ENCODE measurements at regions not wholly inside any gene's neighbourhood (a gene's known extent, or its start where the extent isn't known, plus 50 kb on each side); places are given as distances from the start of the nearest gene placed in this dataset.

DNA sequence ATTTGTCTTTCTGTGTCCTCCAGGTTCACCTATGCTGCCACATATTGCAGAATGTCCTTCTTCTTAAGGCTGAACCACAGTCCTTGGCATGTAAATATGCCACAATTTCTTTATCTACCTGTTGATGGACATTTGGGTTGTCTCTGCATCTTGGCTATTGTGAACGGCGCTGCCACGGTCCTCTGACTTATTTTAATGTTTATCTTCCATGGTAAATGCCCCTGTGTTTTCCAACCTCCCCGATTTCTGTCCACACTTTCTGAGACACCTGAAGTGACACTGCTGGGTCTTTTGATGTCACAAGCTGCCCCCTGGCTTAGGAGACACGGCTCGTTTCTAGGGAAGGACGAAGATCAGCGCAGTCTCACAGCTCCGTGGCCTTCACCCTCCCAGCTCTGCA is 128.3 kb upstream of the PDE10A start:
- H3K9ac ChIP-seq (ENCODE audit: low read depth in 1 of 2, low read length in 2 of 2): no peak overlapping the region
- WGBS: 89% methylated on average over 9 of the region's 9 CpGs
- H3K9me3 ChIP-seq (ENCODE audit: control insufficient read depth in 4 of 4, low read length in 3 of 4): no peaks in the 10 kb centered on the region
- no peaks in the 10 kb centered on the region for H3K4me1 ChIP-seq (ENCODE audit: control insufficient read depth in 4 of 4, insufficient read depth in 4 of 4, low read length in 3 of 4)
- H3K27ac ChIP-seq (ENCODE audit: low read depth in 1 of 2, low read length in 2 of 2): no peak overlapping the region
- no peaks in the 10 kb centered on the region for H3K27me3 ChIP-seq (ENCODE audit: control insufficient read depth in 4 of 4, insufficient read depth in 4 of 4, low read length in 3 of 4)
- H3K36me3 ChIP-seq (ENCODE audit: control insufficient read depth in 4 of 4, insufficient read depth in 3 of 4, low read depth in 1 of 4, low read length in 3 of 4): no peaks in the 10 kb centered on the region
- H3K4me3 ChIP-seq (ENCODE audit: low read depth in 1 of 3, low read length in 3 of 3): no peak overlapping the region
- DNase-seq (ENCODE audit: low spot score): no peak
- TF ChIP-seq RAD21 (IDR thresholded peaks at IDR 0.05) (no peak), SP1 (IDR thresholded peaks at IDR 0.05) (no peak), NR2F2 (IDR thresholded peaks at IDR 0.05) (no peak), HNF4G (IDR thresholded peaks at IDR 0.05) (no peak)

DNA sequence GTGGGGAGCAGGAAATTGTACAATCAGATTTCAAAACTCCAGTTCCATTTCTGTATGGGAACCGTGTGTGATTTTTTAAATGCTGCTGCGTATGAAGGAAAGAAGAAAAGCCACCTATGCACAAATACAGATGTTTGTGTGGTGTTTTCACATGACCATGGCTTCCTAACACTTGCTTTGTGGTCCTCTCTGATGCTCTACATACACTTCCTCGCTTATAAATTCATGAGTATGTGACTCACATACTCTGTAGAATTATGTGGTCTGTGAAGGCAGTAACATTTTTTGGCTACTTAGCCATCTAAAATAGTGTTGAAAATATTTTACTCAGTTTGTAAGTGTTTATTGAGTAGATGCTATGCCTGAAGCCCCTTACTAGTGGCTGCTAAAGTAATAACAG is 119.8 kb upstream of the PDE10A start:
- no peak for DNase-seq (ENCODE audit: low spot score)
- no peaks in the 10 kb centered on the region for H3K4me1 ChIP-seq (ENCODE audit: control insufficient read depth in 4 of 4, insufficient read depth in 4 of 4, low read length in 3 of 4)
- 73% methylated on average over 3 of the region's 3 CpGs for WGBS
- no peaks in the 10 kb centered on the region for H3K9me3 ChIP-seq (ENCODE audit: control insufficient read depth in 4 of 4, low read length in 3 of 4)
- no peak overlapping the region for H3K27ac ChIP-seq (ENCODE audit: low read depth in 1 of 2, low read length in 2 of 2)
- no peaks in the 10 kb centered on the region for H3K36me3 ChIP-seq (ENCODE audit: control insufficient read depth in 4 of 4, insufficient read depth in 3 of 4, low read depth in 1 of 4, low read length in 3 of 4)
- TF ChIP-seq, protein P1, sequence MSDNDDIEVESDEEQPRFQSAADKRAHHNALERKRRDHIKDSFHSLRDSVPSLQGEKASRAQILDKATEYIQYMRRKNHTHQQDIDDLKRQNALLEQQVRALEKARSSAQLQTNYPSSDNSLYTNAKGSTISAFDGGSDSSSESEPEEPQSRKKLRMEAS (IDR thresholded peaks at IDR 0.05): no peak
- TF ChIP-seq FOXA1 (IDR thresholded peaks at IDR 0.05) (no peak), HNF4G (IDR thresholded peaks at IDR 0.05) (no peak), JUND (IDR thresholded peaks at IDR 0.05) (no peak), RAD21 (IDR thresholded peaks at IDR 0.05) (no peak), TAF1 (conservative IDR thresholded peaks at IDR 0.05) (no peak), EGR1 (IDR thresholded peaks at IDR 0.05; ENCODE audit: low read depth in 2 of 2) (no peak), GABPA (IDR thresholded peaks at IDR 0.05 in 1 of 2, conservative IDR thresholded peaks at IDR 0.05 in 1 of 2) (no peak)
- H3K9ac ChIP-seq (ENCODE audit: low read depth in 1 of 2, low read length in 2 of 2): no peak overlapping the region
- H3K27me3 ChIP-seq (ENCODE audit: control insufficient read depth in 4 of 4, insufficient read depth in 4 of 4, low read length in 3 of 4): no peaks in the 10 kb centered on the region
- H3K4me3 ChIP-seq (ENCODE audit: low read depth in 1 of 3, low read length in 3 of 3): no peak overlapping the region

DNA sequence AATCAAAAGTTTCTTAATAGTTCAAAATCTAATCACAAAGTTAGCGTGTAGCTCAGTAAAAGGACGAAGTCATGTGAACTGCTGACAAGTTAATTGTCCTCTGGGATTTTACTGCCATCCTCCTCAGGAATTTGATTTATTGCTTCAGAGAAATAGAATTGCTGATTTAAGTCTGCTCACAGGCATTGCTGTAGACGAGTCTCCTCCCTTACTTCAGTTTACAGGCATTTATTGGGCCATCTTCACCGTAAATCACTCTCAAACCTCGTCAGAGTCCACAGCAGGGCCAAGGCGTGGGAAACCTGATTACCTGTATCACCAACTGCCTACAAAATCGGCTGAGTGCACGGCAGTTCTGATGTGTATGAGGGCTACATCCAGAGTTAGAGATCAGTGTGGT is 119.1 kb upstream of the PDE10A start:
- H3K9ac ChIP-seq (ENCODE audit: low read depth in 1 of 2, low read length in 2 of 2): no peak overlapping the region
- TF ChIP-seq JUND (IDR thresholded peaks at IDR 0.05) (no peak), YY1 (IDR thresholded peaks at IDR 0.05) (no peak), GABPA (IDR thresholded peaks at IDR 0.05 in 1 of 2, conservative IDR thresholded peaks at IDR 0.05 in 1 of 2) (no peak), NR2F2 (IDR thresholded peaks at IDR 0.05) (no peak)
- TF ChIP-seq, protein P2, sequence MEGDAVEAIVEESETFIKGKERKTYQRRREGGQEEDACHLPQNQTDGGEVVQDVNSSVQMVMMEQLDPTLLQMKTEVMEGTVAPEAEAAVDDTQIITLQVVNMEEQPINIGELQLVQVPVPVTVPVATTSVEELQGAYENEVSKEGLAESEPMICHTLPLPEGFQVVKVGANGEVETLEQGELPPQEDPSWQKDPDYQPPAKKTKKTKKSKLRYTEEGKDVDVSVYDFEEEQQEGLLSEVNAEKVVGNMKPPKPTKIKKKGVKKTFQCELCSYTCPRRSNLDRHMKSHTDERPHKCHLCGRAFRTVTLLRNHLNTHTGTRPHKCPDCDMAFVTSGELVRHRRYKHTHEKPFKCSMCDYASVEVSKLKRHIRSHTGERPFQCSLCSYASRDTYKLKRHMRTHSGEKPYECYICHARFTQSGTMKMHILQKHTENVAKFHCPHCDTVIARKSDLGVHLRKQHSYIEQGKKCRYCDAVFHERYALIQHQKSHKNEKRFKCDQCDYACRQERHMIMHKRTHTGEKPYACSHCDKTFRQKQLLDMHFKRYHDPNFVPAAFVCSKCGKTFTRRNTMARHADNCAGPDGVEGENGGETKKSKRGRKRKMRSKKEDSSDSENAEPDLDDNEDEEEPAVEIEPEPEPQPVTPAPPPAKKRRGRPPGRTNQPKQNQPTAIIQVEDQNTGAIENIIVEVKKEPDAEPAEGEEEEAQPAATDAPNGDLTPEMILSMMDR (IDR thresholded peaks at IDR 0.05; ENCODE audit: low read depth, low read length, missing input control): no peak
- TF ChIP-seq, protein P3, sequence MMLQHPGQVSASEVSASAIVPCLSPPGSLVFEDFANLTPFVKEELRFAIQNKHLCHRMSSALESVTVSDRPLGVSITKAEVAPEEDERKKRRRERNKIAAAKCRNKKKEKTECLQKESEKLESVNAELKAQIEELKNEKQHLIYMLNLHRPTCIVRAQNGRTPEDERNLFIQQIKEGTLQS (IDR thresholded peaks at IDR 0.05): no peak
- H3K36me3 ChIP-seq (ENCODE audit: control insufficient read depth in 4 of 4, insufficient read depth in 3 of 4, low read depth in 1 of 4, low read length in 3 of 4): no peaks in the 10 kb centered on the region
- no peak overlapping the region for H3K4me3 ChIP-seq (ENCODE audit: low read depth in 1 of 3, low read length in 3 of 3)
- H3K4me1 ChIP-seq (ENCODE audit: control insufficient read depth in 4 of 4, insufficient read depth in 4 of 4, low read length in 3 of 4): no peaks in the 10 kb centered on the region
- WGBS: 79% methylated on average over 8 of the region's 8 CpGs
- DNase-seq (ENCODE audit: low spot score): no peak
- H3K27me3 ChIP-seq (ENCODE audit: control insufficient read depth in 4 of 4, insufficient read depth in 4 of 4, low read length in 3 of 4): no peaks in the 10 kb centered on the region
- H3K27ac ChIP-seq (ENCODE audit: low read depth in 1 of 2, low read length in 2 of 2): no peak overlapping the region
- no peaks in the 10 kb centered on the region for H3K9me3 ChIP-seq (ENCODE audit: control insufficient read depth in 4 of 4, low read length in 3 of 4)

DNA sequence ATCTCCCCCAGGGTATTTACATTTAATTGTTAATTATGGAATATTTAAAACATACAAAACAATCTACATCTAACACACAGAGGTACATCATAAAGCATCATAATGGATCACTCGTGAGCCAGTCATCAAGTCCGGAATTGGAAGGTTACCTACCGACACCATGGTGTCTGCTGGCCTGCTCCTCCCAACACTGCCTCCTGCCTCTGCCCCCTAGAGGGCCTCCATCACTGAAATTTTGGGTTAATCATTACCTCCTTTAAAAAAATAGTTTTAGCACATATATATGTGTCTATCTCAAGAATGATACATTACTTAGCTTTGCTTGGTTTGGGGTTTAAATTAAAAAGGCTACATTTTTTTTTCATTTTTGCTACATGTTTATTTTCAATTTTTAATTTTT is 114.6 kb upstream of the PDE10A start:
- TF ChIP-seq, protein P1 (IDR thresholded peaks at IDR 0.05): no peak
- TF ChIP-seq NR2F2 (IDR thresholded peaks at IDR 0.05): no peak
- TF ChIP-seq, protein P2 (IDR thresholded peaks at IDR 0.05; ENCODE audit: low read depth, low read length, missing input control): no peak
- TF ChIP-seq, protein P4, sequence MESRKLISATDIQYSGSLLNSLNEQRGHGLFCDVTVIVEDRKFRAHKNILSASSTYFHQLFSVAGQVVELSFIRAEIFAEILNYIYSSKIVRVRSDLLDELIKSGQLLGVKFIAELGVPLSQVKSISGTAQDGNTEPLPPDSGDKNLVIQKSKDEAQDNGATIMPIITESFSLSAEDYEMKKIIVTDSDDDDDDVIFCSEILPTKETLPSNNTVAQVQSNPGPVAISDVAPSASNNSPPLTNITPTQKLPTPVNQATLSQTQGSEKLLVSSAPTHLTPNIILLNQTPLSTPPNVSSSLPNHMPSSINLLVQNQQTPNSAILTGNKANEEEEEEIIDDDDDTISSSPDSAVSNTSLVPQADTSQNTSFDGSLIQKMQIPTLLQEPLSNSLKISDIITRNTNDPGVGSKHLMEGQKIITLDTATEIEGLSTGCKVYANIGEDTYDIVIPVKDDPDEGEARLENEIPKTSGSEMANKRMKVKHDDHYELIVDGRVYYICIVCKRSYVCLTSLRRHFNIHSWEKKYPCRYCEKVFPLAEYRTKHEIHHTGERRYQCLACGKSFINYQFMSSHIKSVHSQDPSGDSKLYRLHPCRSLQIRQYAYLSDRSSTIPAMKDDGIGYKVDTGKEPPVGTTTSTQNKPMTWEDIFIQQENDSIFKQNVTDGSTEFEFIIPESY (IDR thresholded peaks at IDR 0.05): no peak
- 92% methylated on average over 3 of the region's 3 CpGs for WGBS
- no peak overlapping the region for H3K9ac ChIP-seq (ENCODE audit: low read depth in 1 of 2, low read length in 2 of 2)

More for the DNA sequence above, 114.6 kb upstream of the PDE10A start:
- Histone ChIP-seq H3K4me1 (ENCODE audit: control insufficient read depth in 4 of 4, insufficient read depth in 4 of 4, low read length in 3 of 4) (peaks cover 0 to 6% (median 3%) of the 10 kb centered on the region in 4 donors), H3K27me3 (ENCODE audit: control insufficient read depth in 4 of 4, insufficient read depth in 4 of 4, low read length in 3 of 4) (no peaks in the 10 kb centered on the region), H3K27ac (ENCODE audit: low read depth in 1 of 2, low read length in 2 of 2) (no peak overlapping the region), H3K36me3 (ENCODE audit: control insufficient read depth in 4 of 4, insufficient read depth in 3 of 4, low read depth in 1 of 4, low read length in 3 of 4) (no peaks in the 10 kb centered on the region), H3K9me3 (ENCODE audit: control insufficient read depth in 4 of 4, low read length in 3 of 4) (no peaks in the 10 kb centered on the region), H3K4me3 (ENCODE audit: low read depth in 1 of 3, low read length in 3 of 3) (no peak overlapping the region)
- no peak for DNase-seq (ENCODE audit: low spot score)
